Kidney (tissue), 13 donors: ENCODE measurements at regions not wholly inside any gene's neighbourhood (a gene's known extent, or its start where the extent isn't known, plus 50 kb on each side); places are given as distances from the start of the nearest gene placed in this dataset.

Experiments used
- DNase-seq, 5 donors: peaks; one replicate each; pipeline ENCODE4 v3.0.0-alpha.2; 2013 to 2020
- FAIRE-seq: peaks from 2 replicates; lab custom pipeline; 2012; peaks lifted over from hg19 to GRCh38; lab: Jason Lieb, UNC
- H3K27ac ChIP-seq, 2 donors: one replicate each; pipeline ENCODE4 v1.7.0; 2013; ENCODE audit warnings: low read depth in 2 of 2, low read length in 2 of 2, inconsistent platforms in 1 of 2
- H3K27me3 ChIP-seq: one replicate; pipeline ENCODE4 v1.7.1; 2013; ENCODE audit warnings: low read length, inconsistent platforms; ENCODE audit not compliant: control insufficient read depth, insufficient read depth
- H3K36me3 ChIP-seq, 3 donors: one replicate each; pipeline versions ENCODE4 v1.7.0 to v1.7.1; 2013; ENCODE audit warnings: low read length in 3 of 3, control low read depth in 1 of 3, inconsistent platforms in 1 of 3; ENCODE audit not compliant: insufficient read depth in 3 of 3, control insufficient read depth in 2 of 3
- H3K4me1 ChIP-seq, 3 donors: one replicate each; pipeline versions ENCODE4 v1.7.0 to v1.7.1; 2013; ENCODE audit warnings: low read length in 3 of 3, inconsistent platforms in 1 of 3, low read depth in 1 of 3; ENCODE audit not compliant: control insufficient read depth in 2 of 3, insufficient read depth in 2 of 3
- H3K4me3 ChIP-seq, 3 donors: one replicate each; pipeline versions ENCODE4 v1.7.0 to v1.8.1; 2013; ENCODE audit warnings: low read length in 3 of 3, control low read depth in 1 of 3, inconsistent platforms in 1 of 3
- H3K9ac ChIP-seq, 3 donors: one replicate each; pipeline versions ENCODE4 v1.7.0 to v1.7.1; 2013; ENCODE audit warnings: low read length in 3 of 3, control low read depth in 1 of 3, inconsistent platforms in 1 of 3
- H3K9me3 ChIP-seq, 3 donors: one replicate each; pipeline versions ENCODE4 v1.7.0 to v1.7.1; 2013; ENCODE audit warnings: low read length in 3 of 3, control low read depth in 1 of 3, inconsistent platforms in 1 of 3; ENCODE audit not compliant: control insufficient read depth in 2 of 3, insufficient read depth in 1 of 3
- CTCF ChIP-seq: IDR thresholded peaks from 3 replicates; pipeline ENCODE4 v1.5.1; 2012; ENCODE audit warnings: mild to moderate bottlenecking, moderate library complexity, borderline replicate concordance; ENCODE audit not compliant: insufficient read depth; ENCODE audit errors: extremely low read depth
- intact Hi-C: fragments of 100-400 bp; cut with DNase I; formaldehyde crosslinking; loops from one replicate; pipeline ENCODE4 v1.11.1; 2022
- donor health status: control.
- donor health status: control.
- donor health status: control.
- donor health status: control.
- donor health status: control.
- donor health status: DM: yes; HTN: yes; CAD: no.
- donor health status: Normal renal cell carcinoma (clear cell type).

GRCh38 chr2:189281201-189281600 is 101.6 kb upstream of the COL5A2 start:
- H3K9me3 ChIP-seq: no peaks in the 10 kb centered on the region
- H3K9ac ChIP-seq: no peak overlapping the region
- FAIRE-seq (no peak), DNase-seq (no peak)
- intact Hi-C loops: no loop called here
- H3K27me3 ChIP-seq: no peaks in the 10 kb centered on the region
- TF ChIP-seq CTCF: no peak
- H3K36me3 ChIP-seq: no peaks in the 10 kb centered on the region
- H3K27ac ChIP-seq: no peak overlapping the region
- no peak overlapping the region for H3K4me3 ChIP-seq
- no peaks in the 10 kb centered on the region for H3K4me1 ChIP-seq

- intact Hi-C loops: no loop called here
Measured at GRCh38 chr2:189285349-189285748, 105.8 kb upstream of the COL5A2 start.

GRCh38 chr2:189285962-189286645 is 106.5 kb upstream of the COL5A2 start:
- peaks cover 0 to 4% (median 0%) of the 10 kb centered on the region in 3 donors for H3K9me3 ChIP-seq
- TF ChIP-seq CTCF: no peak
- no peaks in the 10 kb centered on the region for H3K4me1 ChIP-seq
- FAIRE-seq (no peak), DNase-seq (no peak)
- no peak overlapping the region for H3K4me3 ChIP-seq
- no peak overlapping the region for H3K9ac ChIP-seq
- intact Hi-C loops: no loop called here
- H3K27ac ChIP-seq: no peak overlapping the region
- H3K36me3 ChIP-seq: no peaks in the 10 kb centered on the region
- H3K27me3 ChIP-seq: no peaks in the 10 kb centered on the region

More at GRCh38 chr2:189285349-189285748, 105.8 kb upstream of the COL5A2 start:
- Histone ChIP-seq H3K4me1 (no peaks in the 10 kb centered on the region), H3K27me3 (no peaks in the 10 kb centered on the region), H3K4me3 (no peak overlapping the region), H3K27ac (no peak overlapping the region), H3K9me3 (peaks cover 0 to 4% (median 0%) of the 10 kb centered on the region in 3 donors), H3K36me3 (no peaks in the 10 kb centered on the region), H3K9ac (no peak overlapping the region)
- no peak for TF ChIP-seq CTCF
- no peak for FAIRE-seq
- DNase-seq: no peak
